SK-N-SH (cell line): ENCODE measurements at regions not wholly inside any gene's neighbourhood (a gene's known extent, or its start where the extent isn't known, plus 50 kb on each side); places are given as distances from the start of the nearest gene placed in this dataset.

Experiments used
- CTCF ChIA-PET: fragments of 300-600, 350-600 bp; formaldehyde crosslinking; extraction: SDS; loops from one replicate; lab custom pipeline; 2021; lab: Yijun Ruan, JAX
- POLR2A ChIA-PET: fragments of 350-600 bp; sonication (Branson Sonifier 250); formaldehyde crosslinking; extraction: SDS; loops from one replicate; lab custom pipeline; 2020; ENCODE audit warnings: antibody characterized with exemption, inconsistent platforms; lab: Yijun Ruan, JAX
- DNase-seq: peaks from one replicate; pipeline ENCODE4 v3.0.0; 2012
- H2AFZ ChIP-seq: fragments of 200-600 bp; sonication (generic); 2 replicates; pipeline ENCODE4 v1.8.1; 2016; ENCODE audit warnings: antibody characterized with exemption, mild to moderate bottlenecking, low read depth
- H3F3A ChIP-seq: fragments of 200-600 bp; sonication (generic); replicated peaks from 2 replicates; pipeline ENCODE3; 2016; ENCODE audit warnings: antibody characterized with exemption, mild to moderate bottlenecking; ENCODE audit not compliant: insufficient read depth
- H3K27ac ChIP-seq, 2 experiments: fragments of 200-500 bp in 1 of 2; fragments of 200-600 bp in 1 of 2; sonication (Bioruptor generic) in 1 of 2; sonication (generic), shearing (Covaris generic) in 1 of 2; 2 replicates each; pipeline versions ENCODE4 v1.5.1 to v1.6.1; 2014 to 2016; ENCODE audit warnings: low read depth in 2 of 2, inconsistent platforms in 1 of 2, low read length in 1 of 2, mild to moderate bottlenecking in 1 of 2, mixed read lengths in 1 of 2
- H3K27me3 ChIP-seq: fragments of 200-600 bp; sonication (generic), shearing (Covaris generic); 2 replicates; pipeline ENCODE4 v1.6.1; 2016; ENCODE audit warnings: mixed run types; ENCODE audit not compliant: insufficient read depth
- H3K36me3 ChIP-seq, 2 experiments: fragments of 200-500 bp in 1 of 2; fragments of 200-600 bp in 1 of 2; sonication (Bioruptor generic) in 1 of 2; sonication (generic) in 1 of 2; replicated peaks in 1 of 2; 2 replicates each; pipeline versions ENCODE3 to v1.5.1; 2014 to 2016; ENCODE audit warnings: low read length in 1 of 2, mild to moderate bottlenecking in 1 of 2; ENCODE audit not compliant: insufficient read depth in 2 of 2, control insufficient read depth in 1 of 2
- H3K4me1 ChIP-seq, 2 experiments: fragments of 200-500 bp in 1 of 2; fragments of 200-600 bp in 1 of 2; sonication (Bioruptor generic) in 1 of 2; sonication (generic), shearing (Covaris generic) in 1 of 2; 2 replicates each; pipeline versions ENCODE4 v1.5.1 to v1.6.1; 2014 to 2016; ENCODE audit warnings: low read depth in 1 of 2, low read length in 1 of 2, mixed run types in 1 of 2; ENCODE audit not compliant: insufficient read depth in 2 of 2, control insufficient read depth in 1 of 2
- H3K4me2 ChIP-seq: fragments of 200-600 bp; sonication (generic), shearing (Covaris generic); 2 replicates; pipeline ENCODE4 v1.6.1; 2017; ENCODE audit warnings: mixed run types
- H3K4me3 ChIP-seq, 2 experiments: fragments of 200-500 bp in 1 of 2; fragments of 200-600 bp in 1 of 2; sonication (Bioruptor generic) in 1 of 2; sonication (generic), shearing (Covaris generic) in 1 of 2; 2 replicates each; pipeline versions ENCODE4 v1.5.1 to v1.8.1; 2014 to 2016; ENCODE audit warnings: low read depth in 2 of 2, inconsistent platforms in 1 of 2, low read length in 1 of 2, mild to moderate bottlenecking in 1 of 2, mixed read lengths in 1 of 2, moderate library complexity in 1 of 2
- H3K79me2 ChIP-seq: fragments of 200-600 bp; sonication (generic); 2 replicates; pipeline ENCODE4 v1.8.1; 2017; ENCODE audit warnings: mild to moderate bottlenecking; ENCODE audit not compliant: insufficient read depth
- H3K9ac ChIP-seq: fragments of 200-600 bp; sonication (generic); 2 replicates; pipeline ENCODE4 v1.6.1; 2017; ENCODE audit warnings: mixed run types
- H3K9me2 ChIP-seq: fragments of 200-600 bp; sonication (generic); 2 replicates; pipeline ENCODE4 v1.6.1; 2017; ENCODE audit warnings: mixed run types
- H3K9me3 ChIP-seq: fragments of 200-600 bp; sonication (generic); 2 replicates; pipeline ENCODE4 v1.6.1; 2017; ENCODE audit warnings: mixed run types, mild to moderate bottlenecking, moderate library complexity
- H4K20me1 ChIP-seq: fragments of 200-600 bp; sonication (generic); 2 replicates; pipeline ENCODE4 v1.6.1; 2017; ENCODE audit warnings: mild to moderate bottlenecking, mixed run types; ENCODE audit not compliant: insufficient read depth
- CHD2 ChIP-seq: fragments of 150-350 bp; IDR thresholded peaks from 2 replicates; pipeline ENCODE4 v1.6.1; 2018; ENCODE audit warnings: low read length; ENCODE audit not compliant: partially characterized antibody
- FOSL2 ChIP-seq: IDR thresholded peaks from 2 replicates; pipeline ENCODE4 v1.4.0; 2012; ENCODE audit warnings: low read depth, mild to moderate bottlenecking, moderate library complexity, borderline replicate concordance
- IRF3 ChIP-seq: fragments of 150-350 bp; IDR thresholded peaks from 2 replicates; pipeline ENCODE4 v1.6.1; 2016; ENCODE audit warnings: mild to moderate bottlenecking, low read depth, low read length
- NFIC ChIP-seq: IDR thresholded peaks from 2 replicates; pipeline ENCODE4 v1.4.0; 2012; ENCODE audit warnings: borderline replicate concordance
- RAD21 ChIP-seq: IDR thresholded peaks from 2 replicates; pipeline ENCODE4 v1.6.1; 2012; ENCODE audit warnings: mild to moderate bottlenecking, low read length
- REST ChIP-seq: IDR thresholded peaks from 2 replicates; pipeline ENCODE4 v1.6.1; 2012; ENCODE audit warnings: mild to moderate bottlenecking, low read depth, low read length, moderate library complexity
- RFX5 ChIP-seq: IDR thresholded peaks from 2 replicates; pipeline ENCODE4 v1.6.1; 2012; ENCODE audit warnings: mild to moderate bottlenecking, improper control_type of control experiment, low read length
- TAF1 ChIP-seq: IDR thresholded peaks from 2 replicates; pipeline ENCODE4 v1.6.1; 2012; ENCODE audit warnings: low read depth, mild to moderate bottlenecking, low read length, moderate library complexity, borderline replicate concordance
- WGBS: methylation state at CpG from one replicate; pipeline ENCODE4 v1.1.6; 2017; ENCODE audit warnings: low lambda C conversion rate; 5-methylcytosine and 5-hydroxymethylcytosine counted together

GRCh38 chr5:125134216-125135081, 388.0 kb upstream of the ZNF608 start (continued):
- no peak for TF ChIP-seq TAF1
- TF ChIP-seq RFX5: no peak
- TF ChIP-seq FOSL2: peak; percentile 60; the same call in 1 of the 2 replicates
- no peak for TF ChIP-seq CHD2

GRCh38 chr5:125137535-125137934, 391.1 kb upstream of the ZNF608 start:
- 97% methylated on average over 3 of the region's 3 CpGs for WGBS
- H3K4me3 ChIP-seq: no peak overlapping the region
- POLR2A ChIA-PET: no interaction called here

More at GRCh38 chr5:125137535-125137934, 391.1 kb upstream of the ZNF608 start:
- H3K9ac ChIP-seq: no peak overlapping the region
- no peaks in the 10 kb centered on the region for H3K27me3 ChIP-seq
- H3F3A ChIP-seq: peaks cover 14% of the 10 kb centered on the region
- H3K9me2 ChIP-seq: no peaks in the 10 kb centered on the region
- H3K36me3 ChIP-seq: no peaks in the 10 kb centered on the region
- no peaks in the 10 kb centered on the region for H3K9me3 ChIP-seq
- no peak overlapping the region for H2AFZ ChIP-seq
- CTCF ChIA-PET: no interaction called here
- TF ChIP-seq IRF3 (no peak), RAD21 (no peak), CHD2 (no peak), NFIC (no peak), REST (no peak)
- TF ChIP-seq, all 33 proteins: peak for 0
- H3K4me2 ChIP-seq: no peak overlapping the region
- no peak for DNase-seq
- no peaks in the 10 kb centered on the region for H4K20me1 ChIP-seq
- no peaks in the 10 kb centered on the region; a peak in 1 of 4 replicates for H3K4me1 ChIP-seq
- no peaks in the 10 kb centered on the region for H3K79me2 ChIP-seq
- no peak overlapping the region for H3K27ac ChIP-seq
